IPS DF 4.7 (cell line): ENCODE measurements at regions not wholly inside any gene's neighbourhood (a gene's known extent, or its start where the extent isn't known, plus 50 kb on each side); places are given as distances from the start of the nearest gene placed in this dataset.
"Not testable (repeated sequence)": the region's sequence is repeated elsewhere in the genome, so short reads cannot be mapped to it uniquely, and the experiment has no call there.

Source experiments
- DNase-seq: peaks from one replicate; pipeline ENCODE4 v3.0.0-alpha.2; 2013; ENCODE audit warnings: low spot score; ENCODE audit errors: extremely low read depth

GRCh38 chr2:58483307-58483706 lies 242.2 kb upstream of the FANCL start:
- DNase-seq = no peak

DNA sequence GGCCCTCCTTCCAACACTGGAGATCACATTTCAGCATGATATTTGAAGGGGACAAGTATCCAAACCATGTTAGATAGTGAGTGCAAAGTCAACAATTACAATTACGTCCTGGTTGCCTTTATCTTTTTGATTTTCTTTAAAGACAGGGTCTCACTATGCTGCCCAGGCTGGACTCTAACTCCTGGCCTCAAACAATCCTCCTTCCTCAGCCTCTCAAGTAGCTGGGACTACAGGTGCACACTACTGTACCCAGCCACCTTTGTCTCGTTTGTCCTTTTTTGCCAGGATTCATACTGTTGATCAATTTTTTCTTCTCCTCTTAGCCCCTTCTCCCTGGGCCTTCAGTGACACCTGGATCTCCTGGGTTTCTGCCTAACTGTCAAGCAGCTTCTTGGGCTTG lies 240.5 kb upstream of the FANCL start:
- DNase-seq = no peak

DNA sequence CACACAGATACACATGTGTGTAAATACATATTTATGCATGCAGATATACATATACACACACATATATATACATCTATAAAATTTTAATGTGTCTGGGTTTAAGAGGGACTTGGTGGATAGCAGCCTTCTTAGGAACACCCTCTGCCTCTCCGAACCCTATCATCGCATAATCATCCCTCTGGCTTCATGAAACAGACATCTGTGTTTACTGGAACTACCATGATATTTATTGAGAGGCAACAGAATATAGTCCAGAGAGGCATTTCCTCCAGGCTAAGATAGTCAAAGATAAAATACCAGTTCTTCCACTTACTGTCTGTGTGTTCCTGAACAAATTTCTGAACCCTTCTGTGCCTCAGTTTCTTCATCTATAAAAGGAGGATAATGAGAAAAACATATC lies 239.0 kb upstream of the FANCL start:
- no peak for DNase-seq

DNA sequence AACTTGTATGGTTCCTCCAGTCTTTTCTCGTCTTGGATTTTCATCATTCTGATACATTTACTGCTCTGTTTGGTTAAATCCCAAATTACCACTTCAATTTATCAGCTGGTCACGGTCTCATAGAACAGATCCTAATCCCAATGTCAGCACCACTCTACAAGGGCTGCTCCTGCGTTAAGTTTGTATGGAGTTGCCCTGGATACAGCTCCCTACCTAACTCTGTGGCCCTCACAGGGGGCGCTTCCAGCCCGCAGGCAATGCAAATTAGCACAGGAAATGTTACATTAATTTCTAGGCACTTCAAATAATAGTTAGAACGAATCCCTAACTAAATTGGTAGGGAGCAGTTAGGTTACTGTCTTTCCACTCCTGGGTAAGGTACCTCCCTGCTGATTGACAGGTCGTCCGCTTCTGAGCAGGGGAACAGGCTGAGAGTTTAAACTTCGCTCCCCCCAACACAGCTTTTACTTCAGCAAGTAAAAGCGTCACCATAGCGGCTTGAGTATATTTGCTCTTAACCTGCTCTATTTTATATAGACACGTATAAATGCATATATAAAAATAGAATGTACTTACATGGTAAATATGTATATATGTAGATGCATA lies 238.5 kb upstream of the FANCL start:
- no peak for DNase-seq

GRCh38 chr2:58476556-58476955 lies 235.4 kb upstream of the FANCL start:
- DNase-seq = no peak

- DNase-seq = no peak
Measured at GRCh38 chr2:58475756-58476155, 234.6 kb upstream of the FANCL start.

- no peak for DNase-seq
Measured at GRCh38 chr2:58473165-58473564, 232.0 kb upstream of the FANCL start.

DNA sequence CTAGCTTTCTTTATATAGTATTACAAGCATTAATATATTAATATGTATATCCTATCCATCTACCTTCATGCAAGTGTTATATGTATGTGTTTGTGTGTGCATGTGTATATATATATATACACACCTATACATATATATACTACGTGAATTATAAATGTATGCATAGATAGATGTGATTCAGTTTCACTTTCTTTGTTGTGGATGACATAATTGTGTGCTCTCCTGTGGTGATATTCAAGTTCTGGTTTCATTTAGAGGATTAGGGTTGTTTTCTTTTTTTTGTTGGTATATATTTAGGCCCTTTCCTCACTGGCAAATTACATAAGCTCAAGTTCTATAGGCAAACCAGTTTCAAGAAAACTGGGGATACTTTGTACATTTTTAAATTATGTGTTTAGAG lies 225.7 kb upstream of the FANCL start:
- DNase-seq = no peak

DNA sequence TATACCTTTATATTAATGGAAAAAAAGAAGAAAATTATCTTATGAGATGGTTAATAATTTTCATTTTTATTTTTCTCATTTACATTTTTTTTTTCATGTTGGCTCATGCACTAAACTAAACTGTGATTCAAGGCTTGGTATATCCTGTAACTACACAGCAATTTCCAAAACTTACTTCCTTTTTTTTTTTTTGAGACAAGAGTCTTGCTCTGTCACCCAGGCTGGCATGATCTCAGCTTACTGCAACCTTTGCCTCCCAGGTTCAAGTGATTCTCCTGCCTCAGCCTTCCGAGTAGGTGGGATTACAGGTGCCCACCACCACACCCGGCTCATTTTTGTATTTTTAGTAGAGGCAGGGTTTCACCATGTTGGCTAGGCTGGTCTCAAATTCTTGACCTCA lies 224.9 kb upstream of the FANCL start:
- not testable (repeated sequence) for DNase-seq

GRCh38 chr2:58460670-58461069 lies 219.5 kb upstream of the FANCL start:
- DNase-seq = no peak

DNA sequence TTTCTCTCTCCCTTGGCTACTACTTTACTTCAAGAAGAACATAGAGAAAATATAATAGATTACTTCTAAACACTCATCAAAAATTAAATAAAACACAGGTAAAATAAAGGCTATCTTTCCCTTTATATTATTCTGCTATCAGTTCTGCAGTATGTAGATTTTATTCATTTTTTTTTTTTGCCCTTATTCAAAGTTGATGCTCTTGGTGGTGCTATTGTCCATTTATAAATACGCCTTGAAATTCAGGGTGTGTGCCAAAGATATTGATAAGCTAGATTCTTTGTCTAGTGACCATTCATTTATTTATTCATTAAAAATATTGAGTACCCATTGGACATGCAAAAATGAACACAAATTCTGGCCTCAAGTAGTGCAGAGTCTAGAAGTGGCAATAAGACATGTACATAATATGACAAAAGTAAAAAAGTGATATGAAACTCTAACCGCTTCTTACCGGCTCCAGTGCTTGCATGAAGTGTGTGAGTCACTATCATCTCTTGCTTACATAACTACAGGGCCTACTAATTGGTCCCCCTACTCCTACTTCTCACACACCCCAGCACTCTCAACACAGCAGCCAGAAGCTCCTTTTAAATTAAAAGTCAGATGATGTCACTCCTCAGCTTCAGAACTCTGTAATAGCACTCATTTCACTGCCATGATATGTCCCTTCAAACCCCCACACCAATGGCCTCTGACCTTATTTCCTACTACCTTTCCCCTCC lies 208.3 kb upstream of the FANCL start:
- no peak for DNase-seq

DNA sequence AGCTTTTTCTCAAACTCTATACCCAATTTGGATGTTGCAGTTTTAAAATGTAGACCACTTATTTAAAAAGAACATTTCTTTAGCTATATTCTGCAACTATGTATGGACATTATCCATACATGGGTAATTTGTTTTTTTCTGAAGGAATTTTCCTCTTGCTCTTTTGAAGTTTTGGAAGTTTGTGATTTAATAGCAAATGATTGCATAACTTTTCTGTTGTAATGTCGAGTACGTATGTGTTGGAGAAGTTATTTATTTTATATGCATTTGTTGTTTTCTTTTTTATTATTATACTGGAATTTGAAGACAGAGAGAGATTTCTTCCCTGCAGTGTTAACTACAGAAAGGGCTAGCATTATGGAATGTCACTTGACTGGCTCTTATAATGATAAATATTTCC lies 207.7 kb upstream of the FANCL start:
- DNase-seq = no peak

DNA sequence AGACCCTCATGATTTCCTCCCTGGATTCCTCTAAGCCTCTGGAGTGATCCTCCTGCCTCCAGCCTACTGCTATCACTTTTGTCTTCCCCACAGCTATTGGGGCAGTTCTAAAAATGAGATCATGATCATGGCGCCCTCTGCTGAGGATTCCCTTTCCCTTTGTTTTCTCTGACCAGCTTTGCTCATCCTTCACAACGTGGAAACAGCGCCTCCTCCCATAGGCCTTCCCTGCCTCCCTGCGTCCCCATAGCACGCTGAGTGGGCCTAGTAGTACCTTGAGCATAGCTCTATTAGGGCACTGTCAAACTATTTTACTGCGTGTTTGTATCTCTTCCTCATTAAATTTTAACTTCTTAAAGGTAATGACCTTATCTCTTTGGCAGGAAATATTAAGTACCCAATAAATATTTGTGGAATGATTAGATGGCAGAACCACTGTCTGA lies 207.0 kb upstream of the FANCL start:
- DNase-seq = peak; percentile 95

- no peak for DNase-seq
Measured at GRCh38 chr2:58447586-58447985, 206.5 kb upstream of the FANCL start.

DNA sequence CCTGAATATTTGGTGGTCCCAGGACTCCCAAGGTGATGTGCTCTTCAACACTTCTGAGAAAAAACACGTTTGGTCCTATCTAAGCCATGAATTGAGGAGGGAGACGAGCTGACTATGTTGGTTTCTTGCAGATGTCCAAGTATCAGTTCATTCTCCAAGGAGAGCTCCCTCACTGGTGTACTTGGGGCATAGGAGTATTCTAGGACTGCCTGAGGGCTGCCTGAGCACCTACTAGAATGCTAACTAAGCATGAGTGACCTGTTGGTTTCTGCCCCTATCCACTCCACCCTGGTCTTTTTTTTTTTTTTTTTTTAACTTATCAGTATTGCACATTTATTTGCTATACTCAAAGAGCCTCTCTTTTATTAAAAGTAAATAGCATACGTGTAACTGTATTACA lies 200.5 kb upstream of the FANCL start:
- no peak for DNase-seq

DNA sequence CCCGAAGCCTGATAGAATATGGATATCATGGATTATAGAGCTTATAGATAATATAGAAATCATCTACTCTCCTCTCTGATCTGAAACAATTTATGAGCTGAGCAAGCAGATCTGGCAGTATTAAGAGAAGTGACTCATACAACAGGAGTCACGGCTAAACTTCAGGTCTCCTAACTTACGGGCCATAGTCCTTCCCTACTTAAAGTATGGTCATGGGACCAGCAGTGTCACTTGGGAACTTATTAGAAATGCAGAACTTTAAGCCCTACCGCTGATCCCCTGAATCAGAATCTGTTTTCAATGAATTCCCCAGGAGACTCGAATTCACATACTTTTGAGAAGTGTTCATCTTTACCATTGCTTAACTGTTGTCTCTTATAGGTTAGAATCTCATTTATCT lies 195.7 kb upstream of the FANCL start:
- DNase-seq = no peak

DNA sequence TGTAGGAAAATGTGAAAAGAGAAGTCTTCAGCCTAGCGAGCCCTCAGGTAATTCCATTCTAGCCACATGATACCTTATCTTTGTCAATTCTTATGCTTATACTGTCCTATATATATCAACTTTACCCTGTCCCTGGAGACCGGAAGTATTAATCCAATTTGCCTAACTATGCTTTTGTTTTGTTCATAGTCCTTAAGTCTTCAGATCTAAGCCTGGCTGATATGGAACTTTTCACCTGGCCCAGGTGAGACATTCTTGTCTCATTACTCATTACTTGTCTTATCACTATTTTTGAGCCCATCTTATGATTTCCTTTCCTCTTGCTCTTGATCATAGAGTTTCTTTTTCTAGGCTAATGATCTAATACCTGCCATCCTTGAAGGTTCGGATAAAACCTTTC lies 194.1 kb upstream of the FANCL start:
- no peak for DNase-seq

GRCh38 chr2:58434692-58435091 lies 193.6 kb upstream of the FANCL start:
- DNase-seq = no peak

DNA sequence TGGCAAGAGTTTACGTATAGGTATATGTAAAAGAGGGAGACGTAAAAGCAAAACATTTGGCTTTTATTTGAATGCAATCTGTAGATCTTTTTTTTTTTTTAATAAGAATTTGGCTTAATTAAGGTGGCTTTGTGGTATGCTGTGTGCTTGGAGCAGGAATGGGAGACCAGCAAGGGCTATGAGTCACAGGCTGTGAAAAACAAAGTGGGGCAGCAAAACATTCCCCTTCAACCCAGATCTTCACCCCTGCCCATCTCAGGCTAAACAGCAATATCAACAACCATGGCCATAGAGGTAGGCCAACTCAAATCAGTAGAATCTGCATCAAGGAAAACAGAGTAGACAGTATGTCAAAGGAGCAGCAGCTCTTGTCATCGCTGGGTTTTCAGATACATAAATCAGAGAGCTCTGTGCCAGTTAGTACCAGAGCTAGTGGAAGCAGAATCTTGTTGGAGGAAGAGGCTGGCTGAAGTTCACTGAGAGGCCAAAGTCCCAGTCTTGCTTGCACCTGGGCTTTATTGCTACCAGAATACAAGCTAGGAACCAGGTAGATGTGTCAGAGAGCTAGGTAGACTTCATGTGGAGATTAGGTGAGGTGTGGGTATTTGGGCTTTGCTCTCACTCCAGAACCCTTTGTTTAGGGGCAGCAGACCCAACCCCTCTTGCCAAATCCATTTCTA lies 191.5 kb upstream of the FANCL start:
- DNase-seq = no peak

- no peak for DNase-seq
Measured at GRCh38 chr2:58429014-58429875, 188.1 kb upstream of the FANCL start.

GRCh38 chr2:58428096-58429013 lies 187.2 kb upstream of the FANCL start:
- DNase-seq = no peak
